GM20000 (cell line): ENCODE measurements at regions not wholly inside any gene's neighbourhood (a gene's known extent, or its start where the extent isn't known, plus 50 kb on each side); places are given as distances from the start of the nearest gene placed in this dataset.

ENCODE experiments used
- DNase-seq: peaks from one replicate; pipeline ENCODE4 v3.0.0; 2012; ENCODE audit warnings: low spot score
- CTCF ChIP-seq: IDR thresholded peaks from 2 replicates; pipeline ENCODE4 v1.5.1; 2012; ENCODE audit warnings: mild to moderate bottlenecking, control low read depth; ENCODE audit errors: extremely low read depth, missing control alignments

GRCh38 chr5:38166832-38167231 lies 91.5 kb upstream of the EGFLAM start:
- TF ChIP-seq CTCF, result no peak
- DNase-seq, result no peak

GRCh38 chr5:38165435-38165834 lies 92.9 kb upstream of the EGFLAM start:
- no peak for TF ChIP-seq CTCF
- no peak for DNase-seq

- no peak for DNase-seq
- no peak for TF ChIP-seq CTCF
These were observed 93.5 kb upstream of the EGFLAM start for GRCh38 chr5:38164776-38165399.

- TF ChIP-seq CTCF, result no peak
- DNase-seq, result no peak
These were observed 94.6 kb upstream of the EGFLAM start for GRCh38 chr5:38163636-38164237.

GRCh38 chr5:38162625-38163024 lies 95.7 kb upstream of the EGFLAM start:
- DNase-seq, result no peak
- no peak for TF ChIP-seq CTCF

GRCh38 chr5:38157024-38157423 lies 101.3 kb upstream of the EGFLAM start:
- no peak for DNase-seq
- no peak for TF ChIP-seq CTCF

- DNase-seq, result no peak
- TF ChIP-seq CTCF, result no peak
These were observed 103.6 kb upstream of the EGFLAM start for GRCh38 chr5:38154615-38155204.
